Hepatocyte (in vitro differentiated cells): ENCODE measurements at regions not wholly inside any gene's neighbourhood (a gene's known extent, or its start where the extent isn't known, plus 50 kb on each side); places are given as distances from the start of the nearest gene placed in this dataset.
"Not testable (repeated sequence)": the region's sequence is repeated elsewhere in the genome, so short reads cannot be mapped to it uniquely, and the experiment has no call there.

Experiments used
- CTCF ChIP-seq: fragments of 200-600 bp; sonication (generic); IDR thresholded peaks from 2 replicates; pipeline ENCODE4 v1.5.1; 2016; ENCODE audit warnings: antibody characterized with exemption, mild to moderate bottlenecking; ENCODE audit not compliant: poor library complexity
- EZH2 ChIP-seq: fragments of 200-600 bp; sonication (generic); IDR thresholded peaks from 2 replicates; pipeline ENCODE4 v1.6.1; 2016; ENCODE audit warnings: antibody characterized with exemption, mild to moderate bottlenecking, borderline replicate concordance
- EZH2phosphoT487 ChIP-seq: fragments of 200-600 bp; sonication (generic); IDR thresholded peaks from one replicate; pipeline ENCODE4 v1.6.1; 2018; ENCODE audit warnings: antibody characterized with exemption, mild to moderate bottlenecking, low read depth, moderate library complexity; ENCODE audit not compliant: unreplicated experiment, severe bottlenecking

GRCh38 chr9:41779897-41780406 is 349.3 kb downstream of the CNTNAP3B start:
- not testable (repeated sequence) for TF ChIP-seq CTCF, EZH2, EZH2phosphoT487
